ENCODE measurements at regions not wholly inside any gene's neighbourhood (a gene's known extent, or its start where the extent isn't known, plus 50 kb on each side); places are given as distances from the start of the nearest gene placed in this dataset.
"Not testable (repeated sequence)": the region's sequence is repeated elsewhere in the genome, so short reads cannot be mapped to it uniquely, and the experiment has no call there.

- H3K36me3 Mint-ChIP-seq (ENCODE audit: low read depth), result no peaks in the 10 kb centered on the region
- peaks cover 2% of the 10 kb centered on the region for H3K4me1 Mint-ChIP-seq
- no peaks in the 10 kb centered on the region for H3K27me3 Mint-ChIP-seq
- H3K9me3 ChIP-seq (ENCODE audit: control insufficient read depth, low read length, poor library complexity, severe bottlenecking), result no peaks in the 10 kb centered on the region
- peak overlapping the region; percentile 54 for H3K27ac Mint-ChIP-seq
- DNase-seq (no peak), ATAC-seq (no peak)
- H3K4me3 Mint-ChIP-seq, result no peak overlapping the region
Observed at GRCh38 chr15:31504462-31504839, 177.8 kb downstream of the KLF13 start.

DNA sequence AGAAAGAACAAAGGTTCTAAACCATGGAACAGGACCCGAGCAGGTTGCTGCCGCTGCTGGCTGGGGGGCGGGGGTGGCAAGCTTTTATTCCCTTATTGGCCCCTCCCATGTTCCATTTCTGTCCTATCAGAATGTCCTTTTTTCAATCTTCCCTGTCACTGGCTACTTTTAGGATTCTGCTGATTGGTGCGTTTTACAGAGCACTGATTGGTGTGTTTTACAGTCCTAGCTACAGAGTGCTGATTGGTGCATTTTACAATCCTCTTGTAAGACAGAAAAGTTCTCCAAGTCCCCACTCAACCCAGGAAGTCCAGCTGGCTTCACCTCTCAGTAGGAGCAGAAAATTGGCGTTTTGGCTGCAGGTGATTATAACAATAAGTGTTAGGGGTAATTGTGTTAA is 180.9 kb downstream of the KLF13 start:
- H3K4me3 Mint-ChIP-seq; H3K27me3 Mint-ChIP-seq; H3K9me3 ChIP-seq (ENCODE audit: control insufficient read depth, low read length, poor library complexity, severe bottlenecking); ATAC-seq; H3K4me1 Mint-ChIP-seq; H3K27ac Mint-ChIP-seq; DNase-seq; H3K36me3 Mint-ChIP-seq (ENCODE audit: low read depth): not testable (repeated sequence)

- Mint-ChIP-seq H3K4me3 (no peak overlapping the region), H3K27me3 (no peaks in the 10 kb centered on the region), H3K27ac (no peak overlapping the region), H3K4me1 (peaks cover 10% of the 10 kb centered on the region), H3K36me3 (ENCODE audit: low read depth) (no peaks in the 10 kb centered on the region)
- DNase-seq (no peak), ATAC-seq (no peak)
- H3K9me3 ChIP-seq (ENCODE audit: control insufficient read depth, low read length, poor library complexity, severe bottlenecking), result no peaks in the 10 kb centered on the region
Observed at GRCh38 chr15:31508656-31509055, 182.0 kb downstream of the KLF13 start.

DNA sequence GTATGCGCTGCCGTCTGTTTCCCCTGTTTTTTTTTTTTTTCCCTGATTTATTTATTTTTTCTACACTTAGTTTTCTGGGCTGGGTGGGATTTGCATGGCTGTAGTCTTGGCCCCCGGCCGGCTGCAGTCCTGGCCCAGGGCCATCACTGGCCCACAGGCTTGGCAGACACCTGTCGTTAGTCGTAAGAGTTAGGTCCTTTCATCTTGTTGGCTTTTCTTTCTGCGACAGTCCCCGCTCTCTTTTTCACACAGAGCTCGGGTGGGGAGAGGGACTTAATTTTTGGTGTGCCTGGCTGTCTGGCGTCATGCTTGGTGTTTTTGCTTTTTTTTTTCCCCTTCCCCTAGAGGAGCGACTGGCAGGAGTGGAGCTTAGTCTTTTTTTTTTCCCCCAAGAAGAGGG is 183.4 kb downstream of the KLF13 start:
- no peaks in the 10 kb centered on the region for H3K36me3 Mint-ChIP-seq (ENCODE audit: low read depth)
- H3K4me3 Mint-ChIP-seq, result no peak overlapping the region
- DNase-seq (no peak), ATAC-seq (no peak)
- no peak overlapping the region for H3K27ac Mint-ChIP-seq
- H3K27me3 Mint-ChIP-seq, result peaks cover 5% of the 10 kb centered on the region
- H3K4me1 Mint-ChIP-seq, result peaks cover 12% of the 10 kb centered on the region
- no peaks in the 10 kb centered on the region for H3K9me3 ChIP-seq (ENCODE audit: control insufficient read depth, low read length, poor library complexity, severe bottlenecking)

- H3K36me3 Mint-ChIP-seq (ENCODE audit: low read depth), result no peaks in the 10 kb centered on the region
- ATAC-seq, result peak; percentile 94
- no peaks in the 10 kb centered on the region for H3K9me3 ChIP-seq (ENCODE audit: control insufficient read depth, low read length, poor library complexity, severe bottlenecking)
- no peak overlapping the region for H3K4me3 Mint-ChIP-seq
- peak in 1 of 3 donors; percentile 42 for DNase-seq
- H3K4me1 Mint-ChIP-seq, result peaks cover 10% of the 10 kb centered on the region
- peaks cover 5% of the 10 kb centered on the region for H3K27me3 Mint-ChIP-seq
- peak overlapping the region; percentile 78 for H3K27ac Mint-ChIP-seq
Observed at GRCh38 chr15:31511707-31512310, 185.2 kb downstream of the KLF13 start.

- Mint-ChIP-seq H3K27me3 (peaks cover 10% of the 10 kb centered on the region), H3K4me3 (no peak overlapping the region), H3K36me3 (ENCODE audit: low read depth) (no peaks in the 10 kb centered on the region), H3K27ac (no peak overlapping the region), H3K4me1 (peaks cover 10% of the 10 kb centered on the region)
- no peak for ATAC-seq
- no peaks in the 10 kb centered on the region for H3K9me3 ChIP-seq (ENCODE audit: control insufficient read depth, low read length, poor library complexity, severe bottlenecking)
- DNase-seq, result no peak
Observed at GRCh38 chr15:31513178-31513577, 186.5 kb downstream of the KLF13 start.

GRCh38 chr15:31516440-31516839 is 189.8 kb downstream of the KLF13 start:
- Mint-ChIP-seq H3K4me3 (no peak overlapping the region), H3K36me3 (ENCODE audit: low read depth) (no peaks in the 10 kb centered on the region), H3K4me1 (peaks cover 10% of the 10 kb centered on the region), H3K27ac (no peak overlapping the region), H3K27me3 (peaks cover 17% of the 10 kb centered on the region)
- ATAC-seq (no peak), DNase-seq (no peak)
- H3K9me3 ChIP-seq (ENCODE audit: control insufficient read depth, low read length, poor library complexity, severe bottlenecking), result no peaks in the 10 kb centered on the region

GRCh38 chr15:31516874-31517273 is 190.2 kb downstream of the KLF13 start:
- H3K27me3 Mint-ChIP-seq, result peaks cover 17% of the 10 kb centered on the region
- no peaks in the 10 kb centered on the region for H3K36me3 Mint-ChIP-seq (ENCODE audit: low read depth)
- H3K9me3 ChIP-seq (ENCODE audit: control insufficient read depth, low read length, poor library complexity, severe bottlenecking), result no peaks in the 10 kb centered on the region
- DNase-seq, result no peak
- H3K27ac Mint-ChIP-seq, result no peak overlapping the region
- no peak for ATAC-seq
- no peak overlapping the region for H3K4me3 Mint-ChIP-seq
- H3K4me1 Mint-ChIP-seq, result peaks cover 9% of the 10 kb centered on the region

DNA sequence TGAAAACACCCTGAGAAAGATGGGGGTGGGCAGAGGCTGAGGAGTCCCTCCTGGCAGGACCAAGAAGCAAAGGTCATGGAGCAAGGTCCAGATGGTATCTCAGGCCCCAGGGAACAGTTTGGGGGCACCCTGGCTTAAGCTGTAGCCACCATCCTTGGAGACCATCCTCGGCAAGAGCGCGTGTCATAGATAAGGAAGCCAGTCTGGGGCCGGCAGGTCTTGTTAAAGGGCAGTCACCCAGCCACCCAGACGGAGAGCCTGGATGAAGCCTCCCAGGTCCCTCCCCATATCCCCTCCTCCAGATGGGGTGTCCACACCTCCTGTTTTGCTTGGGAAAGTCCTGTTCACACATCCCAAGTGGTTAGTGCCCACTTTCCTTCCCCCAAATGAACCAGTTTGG is 191.1 kb downstream of the KLF13 start:
- no peaks in the 10 kb centered on the region for H3K9me3 ChIP-seq (ENCODE audit: control insufficient read depth, low read length, poor library complexity, severe bottlenecking)
- Mint-ChIP-seq H3K36me3 (ENCODE audit: low read depth) (no peaks in the 10 kb centered on the region), H3K4me1 (peaks cover 2% of the 10 kb centered on the region), H3K27ac (no peak overlapping the region), H3K4me3 (no peak overlapping the region), H3K27me3 (peaks cover 17% of the 10 kb centered on the region)
- ATAC-seq, result no peak
- DNase-seq, result no peak

- ATAC-seq, result no peak
- Mint-ChIP-seq H3K4me1 (no peaks in the 10 kb centered on the region), H3K27ac (no peak overlapping the region), H3K27me3 (peaks cover 20% of the 10 kb centered on the region), H3K4me3 (no peak overlapping the region), H3K36me3 (ENCODE audit: low read depth) (no peaks in the 10 kb centered on the region)
- no peak for DNase-seq
- no peaks in the 10 kb centered on the region for H3K9me3 ChIP-seq (ENCODE audit: control insufficient read depth, low read length, poor library complexity, severe bottlenecking)
Observed at GRCh38 chr15:31522028-31522427, 195.4 kb downstream of the KLF13 start.

DNA sequence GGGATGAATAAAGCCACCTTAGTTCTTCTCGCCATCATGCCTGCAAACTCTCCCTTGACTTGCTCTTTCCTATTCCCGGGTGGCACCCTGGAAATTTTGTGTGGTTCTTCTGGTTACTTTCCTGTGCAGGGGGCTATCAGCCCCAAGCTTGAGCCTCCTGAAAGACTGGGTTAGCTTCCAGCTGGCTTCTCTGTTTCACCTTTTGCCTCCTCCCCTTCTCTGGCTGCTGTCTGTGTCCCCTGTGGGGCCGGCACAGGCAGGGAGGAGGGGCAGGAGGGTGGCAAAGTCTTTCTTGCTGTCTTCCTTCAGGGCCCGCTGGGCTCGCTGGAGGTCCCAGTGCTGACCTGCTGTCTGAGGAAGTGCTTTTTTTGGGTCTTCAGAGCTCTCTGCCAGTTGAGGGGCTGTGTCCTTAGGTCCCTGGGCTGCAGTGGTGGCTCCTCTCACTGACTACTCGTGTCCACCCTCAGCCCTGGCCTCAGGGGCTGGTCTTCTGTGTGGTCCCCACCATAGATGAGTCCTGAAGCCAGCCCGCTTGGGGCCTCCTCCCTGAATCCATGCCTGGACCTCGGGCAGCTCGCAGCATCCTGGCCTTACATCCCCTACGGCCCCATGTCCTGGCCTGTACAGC is 196.5 kb downstream of the KLF13 start:
- Mint-ChIP-seq H3K36me3 (ENCODE audit: low read depth) (peaks cover 3% of the 10 kb centered on the region), H3K27me3 (peaks cover 26% of the 10 kb centered on the region), H3K27ac (peak overlapping the region; percentile 43), H3K4me3 (no peak overlapping the region), H3K4me1 (peaks cover 3% of the 10 kb centered on the region)
- DNase-seq, result no peak
- H3K9me3 ChIP-seq (ENCODE audit: control insufficient read depth, low read length, poor library complexity, severe bottlenecking), result no peaks in the 10 kb centered on the region
- no peak for ATAC-seq

DNA sequence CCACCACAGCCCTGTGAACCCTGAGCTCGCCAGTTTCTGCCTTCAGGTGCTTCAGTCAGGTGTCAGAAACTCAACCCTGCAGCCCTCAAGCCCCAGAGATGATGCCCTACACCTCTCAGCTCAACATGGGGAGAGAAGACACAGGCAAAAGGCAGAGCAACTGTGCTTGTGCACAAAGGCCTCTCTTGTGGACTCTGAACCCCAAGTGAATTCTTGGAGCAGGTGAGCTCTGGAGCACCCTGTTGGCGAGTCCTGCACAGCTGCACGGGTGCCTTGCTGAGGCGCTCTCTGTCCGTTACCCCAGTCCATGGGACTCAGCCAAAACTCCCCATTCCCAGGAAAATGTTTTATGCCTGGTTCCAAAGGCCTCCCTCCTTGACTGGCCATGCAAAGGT is 197.0 kb downstream of the KLF13 start:
- Mint-ChIP-seq H3K27me3 (peaks cover 31% of the 10 kb centered on the region), H3K27ac (peak overlapping the region; percentile 43), H3K4me1 (peaks cover 4% of the 10 kb centered on the region), H3K36me3 (ENCODE audit: low read depth) (peaks cover 3% of the 10 kb centered on the region), H3K4me3 (no peak overlapping the region)
- H3K9me3 ChIP-seq (ENCODE audit: control insufficient read depth, low read length, poor library complexity, severe bottlenecking), result no peaks in the 10 kb centered on the region
- no peak for DNase-seq
- no peak for ATAC-seq

DNA sequence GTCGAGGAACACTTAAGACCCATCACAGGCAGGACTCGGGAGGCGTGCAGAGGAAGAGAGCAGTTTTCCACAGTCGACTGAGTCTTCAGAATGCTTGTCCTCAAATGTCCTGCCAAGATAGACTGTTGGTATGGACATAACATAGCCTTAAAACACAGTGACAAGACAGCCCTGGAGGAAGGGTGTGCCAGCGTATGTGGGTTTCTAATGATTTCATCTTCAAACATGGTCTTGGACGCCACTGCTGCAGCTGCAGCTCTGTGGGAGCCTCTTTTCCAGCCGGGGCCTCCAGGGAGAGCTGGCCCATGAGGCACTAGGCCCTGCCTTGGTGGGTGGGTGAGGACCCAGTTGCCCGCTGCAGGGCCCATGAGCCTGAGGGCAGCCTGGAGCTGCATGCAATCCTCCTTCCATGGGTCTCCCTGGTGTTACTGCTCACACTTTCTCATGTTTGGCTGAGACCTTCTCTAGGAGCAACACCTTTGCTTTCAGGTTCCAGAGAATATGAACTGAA is 198.6 kb downstream of the KLF13 start:
- Mint-ChIP-seq H3K4me3 (no peak overlapping the region), H3K4me1 (peaks cover 4% of the 10 kb centered on the region), H3K27ac (no peak overlapping the region), H3K36me3 (ENCODE audit: low read depth) (peaks cover 4% of the 10 kb centered on the region), H3K27me3 (peaks cover 25% of the 10 kb centered on the region)
- no peak for DNase-seq
- no peaks in the 10 kb centered on the region for H3K9me3 ChIP-seq (ENCODE audit: control insufficient read depth, low read length, poor library complexity, severe bottlenecking)
- ATAC-seq, result no peak

All from T-helper 17 cell (primary cell).